ENCODE measurements at regions not wholly inside any gene's neighbourhood (a gene's known extent, or its start where the extent isn't known, plus 50 kb on each side); places are given as distances from the start of the nearest gene placed in this dataset.

DNA sequence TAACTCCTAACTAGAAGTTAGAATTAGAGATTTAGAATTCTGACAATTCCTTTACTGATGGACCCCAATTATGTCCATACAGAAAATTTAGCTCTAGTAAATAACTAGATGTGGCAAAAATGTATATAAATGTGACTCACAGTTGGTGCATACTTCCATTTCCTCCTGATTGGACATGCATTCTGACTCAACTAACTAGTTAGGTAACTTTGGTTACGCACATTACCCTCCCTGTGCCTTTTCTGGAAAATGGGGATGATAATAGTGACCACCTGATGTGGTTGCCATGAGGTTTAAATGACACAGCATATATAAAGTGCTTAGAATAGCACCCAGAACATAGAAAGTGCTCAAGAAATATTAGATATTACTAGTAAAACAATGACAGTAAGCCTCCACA, 550.0 kb upstream of the SALL1 start:
- no peak overlapping the region for H3K9ac ChIP-seq (ENCODE audit: insufficient read depth, low read depth, low read length)
- BruUV-seq (replicated peaks): no TSS peak
- no peaks in the 10 kb centered on the region for H3K27me3 ChIP-seq (ENCODE audit: control insufficient read depth in 1 of 2, insufficient read depth in 2 of 2, low read length in 2 of 2)
- H4K20me1 ChIP-seq (ENCODE audit: insufficient read depth, low read length): no peaks in the 10 kb centered on the region
- intact Hi-C loops (cut with micrococcal nuclease; ENCODE audit: unreplicated experiment) (no loop called here), in situ Hi-C loops (cut with HindIII; ENCODE audit: extremely low pct_ligation_motif_present, low pct_unique_long_range_greater_than_20kb) (no loop called here)
- WGBS (ENCODE audit: low lambda C conversion rate): 12% methylated on average over 1 of the region's 1 CpG
- FAIRE-seq: no peak
- DNase-seq (ENCODE audit: low spot score): no peak
- no peaks in the 10 kb centered on the region for H3K36me3 ChIP-seq (replicated peaks in 1 of 2; ENCODE audit: control insufficient read depth in 1 of 2, insufficient read depth in 2 of 2, low read length in 2 of 2)
- no peak overlapping the region for H3K27ac ChIP-seq (ENCODE audit: extremely low read length, insufficient read depth, low read length)
- no peaks in the 10 kb centered on the region for H3K79me2 ChIP-seq (ENCODE audit: insufficient read depth, low read length)
- POLR2A ChIA-PET: no interaction called here
- ATAC-seq: no peak
- H3K4me1 ChIP-seq (ENCODE audit: insufficient read depth, low read length): no peaks in the 10 kb centered on the region
- no peak overlapping the region for H3K4me3 ChIP-seq (replicated peaks in 1 of 3; ENCODE audit: insufficient read depth in 1 of 3, low read depth in 2 of 3, low read length in 3 of 3)
- no peaks in the 10 kb centered on the region for H3K9me3 ChIP-seq (ENCODE audit: low read length)
- TF ChIP-seq KDM6A (CRISPR knock-in tag; IDR thresholded peaks at IDR 0.05; ENCODE audit: low read depth): no peak
- no peak for TF ChIP-seq ZBTB25 (CRISPR knock-in tag; IDR thresholded peaks at IDR 0.05)
- no peak for TF ChIP-seq ZKSCAN8 (CRISPR knock-in tag; IDR thresholded peaks at IDR 0.05; ENCODE audit: borderline replicate concordance)
- no peak for TF ChIP-seq TAF1 (CRISPR knock-in tag; IDR thresholded peaks at IDR 0.05)
- no peak for TF ChIP-seq GABPB1 (CRISPR knock-in tag; IDR thresholded peaks at IDR 0.05)
- no peak for TF ChIP-seq FOXM1 (CRISPR knock-in tag; IDR thresholded peaks at IDR 0.05)
- TF ChIP-seq MXI1 (IDR thresholded peaks at IDR 0.05; ENCODE audit: borderline replicate concordance, low read depth, low read length): no peak
- no peak for TF ChIP-seq ZSCAN29 (CRISPR knock-in tag; conservative IDR thresholded peaks at IDR 0.05)
- TF ChIP-seq, protein P1, sequence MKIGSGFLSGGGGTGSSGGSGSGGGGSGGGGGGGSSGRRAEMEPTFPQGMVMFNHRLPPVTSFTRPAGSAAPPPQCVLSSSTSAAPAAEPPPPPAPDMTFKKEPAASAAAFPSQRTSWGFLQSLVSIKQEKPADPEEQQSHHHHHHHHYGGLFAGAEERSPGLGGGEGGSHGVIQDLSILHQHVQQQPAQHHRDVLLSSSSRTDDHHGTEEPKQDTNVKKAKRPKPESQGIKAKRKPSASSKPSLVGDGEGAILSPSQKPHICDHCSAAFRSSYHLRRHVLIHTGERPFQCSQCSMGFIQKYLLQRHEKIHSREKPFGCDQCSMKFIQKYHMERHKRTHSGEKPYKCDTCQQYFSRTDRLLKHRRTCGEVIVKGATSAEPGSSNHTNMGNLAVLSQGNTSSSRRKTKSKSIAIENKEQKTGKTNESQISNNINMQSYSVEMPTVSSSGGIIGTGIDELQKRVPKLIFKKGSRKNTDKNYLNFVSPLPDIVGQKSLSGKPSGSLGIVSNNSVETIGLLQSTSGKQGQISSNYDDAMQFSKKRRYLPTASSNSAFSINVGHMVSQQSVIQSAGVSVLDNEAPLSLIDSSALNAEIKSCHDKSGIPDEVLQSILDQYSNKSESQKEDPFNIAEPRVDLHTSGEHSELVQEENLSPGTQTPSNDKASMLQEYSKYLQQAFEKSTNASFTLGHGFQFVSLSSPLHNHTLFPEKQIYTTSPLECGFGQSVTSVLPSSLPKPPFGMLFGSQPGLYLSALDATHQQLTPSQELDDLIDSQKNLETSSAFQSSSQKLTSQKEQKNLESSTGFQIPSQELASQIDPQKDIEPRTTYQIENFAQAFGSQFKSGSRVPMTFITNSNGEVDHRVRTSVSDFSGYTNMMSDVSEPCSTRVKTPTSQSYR (CRISPR knock-in tag; IDR thresholded peaks at IDR 0.05; ENCODE audit: borderline replicate concordance): no peak
- TF ChIP-seq CHCHD3 (CRISPR knock-in tag; IDR thresholded peaks at IDR 0.05): no peak
- no peak for TF ChIP-seq MIER3 (CRISPR knock-in tag; IDR thresholded peaks at IDR 0.05; ENCODE audit: borderline replicate concordance)
- H3K4me2 ChIP-seq (ENCODE audit: low read depth, low read length): no peak overlapping the region
- H2AFZ ChIP-seq (ENCODE audit: low read length): no peak overlapping the region
- CTCF ChIA-PET (ENCODE audit: low intra/inter-chr PET ratio, low total read pairs): no interaction called here
